ENCODE measurements at regions not wholly inside any gene's neighbourhood (a gene's known extent, or its start where the extent isn't known, plus 50 kb on each side); places are given as distances from the start of the nearest gene placed in this dataset.

DNA sequence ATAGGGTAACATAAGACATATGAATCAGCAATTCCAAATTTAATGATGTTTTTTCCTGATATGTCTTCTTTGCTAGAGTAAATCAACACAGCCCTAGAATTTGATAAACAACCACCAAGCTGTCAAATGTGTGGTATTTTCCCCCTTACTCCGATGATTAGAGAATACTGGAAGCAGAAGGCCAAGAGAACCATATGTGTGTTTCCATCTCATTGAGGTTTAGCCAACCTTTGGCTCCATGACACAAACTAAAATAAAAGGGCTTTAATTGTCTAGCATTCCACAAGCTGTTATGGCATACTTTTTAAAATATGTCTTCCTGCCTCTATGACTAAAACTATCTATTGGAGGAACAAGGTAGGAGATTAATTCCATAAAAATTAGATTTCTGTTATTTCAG, 1222.4 kb upstream of the AGA start:
- no peak overlapping the region for H2AK5ac ChIP-seq (ENCODE audit: low read depth, low read length)
- H2BK15ac ChIP-seq (ENCODE audit: low read length): no peak overlapping the region
- H3K18ac ChIP-seq (ENCODE audit: low read length): no peak overlapping the region
- H4K91ac ChIP-seq (ENCODE audit: low read depth, low read length, poor library complexity): no peak overlapping the region
- no peak overlapping the region for H4K8ac ChIP-seq (ENCODE audit: low read depth, low read length)
- no peak overlapping the region for H2BK120ac ChIP-seq (ENCODE audit: low read depth, low read length)
- no peak overlapping the region for H3K14ac ChIP-seq (ENCODE audit: low read length)
- no peaks in the 10 kb centered on the region for H3K79me1 ChIP-seq (ENCODE audit: low read depth, low read length)
- H3K27me3 ChIP-seq (ENCODE audit: control insufficient read depth in 3 of 3, insufficient read depth in 3 of 3, low read depth in 1 of 3, low read length in 3 of 3): no peaks in the 10 kb centered on the region
- H3K9ac ChIP-seq (ENCODE audit: low read depth, low read length, poor library complexity): no peak overlapping the region
- no CpG with 5 or more reads among the region's 1 CpG for WGBS, 2 donors (ENCODE audit: extremely low coverage in 2 of 2, insufficient read length in 2 of 2, insufficient replicate concordance in 1 of 2)
- H3K4me3 ChIP-seq (ENCODE audit: low read length in 2 of 2): no peak overlapping the region
- H3K36me3 ChIP-seq (replicated peaks in 1 of 2; ENCODE audit: control insufficient read depth in 2 of 2, insufficient read depth in 2 of 2, low read length in 2 of 2): no peaks in the 10 kb centered on the region
- no peaks in the 10 kb centered on the region for H3K9me3 ChIP-seq (replicated peaks in 1 of 2; ENCODE audit: control insufficient read depth in 2 of 2, insufficient read depth in 1 of 2, low read depth in 1 of 2, low read length in 2 of 2)
- H3K27ac ChIP-seq (replicated peaks; ENCODE audit: low read length): no peak overlapping the region
- no peak overlapping the region for H2BK5ac ChIP-seq (ENCODE audit: low read length)
- DNase-seq (ENCODE audit: low spot score): no peak
- no peak overlapping the region for H2BK12ac ChIP-seq (ENCODE audit: low read length)
- H3K4me2 ChIP-seq (ENCODE audit: insufficient read depth, low read length, poor library complexity, severe bottlenecking): no peak overlapping the region
- no peak overlapping the region for H2AFZ ChIP-seq (ENCODE audit: low read length)
- H3K4me1 ChIP-seq (ENCODE audit: control insufficient read depth in 2 of 2, insufficient read depth in 1 of 2, low read depth in 1 of 2, low read length in 2 of 2): no peaks in the 10 kb centered on the region
- H3K23ac ChIP-seq (ENCODE audit: low read depth, low read length, poor library complexity): no peak overlapping the region
- H3K4ac ChIP-seq (ENCODE audit: low read length): no peak overlapping the region

DNA sequence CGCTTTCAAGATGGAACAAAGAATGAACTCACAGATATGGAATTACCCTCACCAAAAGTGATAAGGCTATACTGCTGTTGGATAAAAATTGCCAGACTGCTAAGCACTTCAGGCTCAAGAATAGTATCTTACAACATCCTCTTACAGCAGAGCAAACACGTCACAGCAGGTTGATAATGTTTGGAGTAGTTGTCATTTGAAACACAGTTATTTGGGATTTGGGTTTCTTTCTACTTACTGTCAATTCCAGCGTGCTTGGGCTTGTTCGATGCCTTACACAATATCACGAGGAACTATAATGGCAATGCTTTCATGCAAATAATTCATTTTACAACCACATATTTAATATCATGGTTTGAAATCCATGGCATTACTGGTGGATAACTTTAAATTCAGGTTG, 1223.7 kb upstream of the AGA start:
- no peaks in the 10 kb centered on the region for H3K9me3 ChIP-seq (replicated peaks in 1 of 2; ENCODE audit: control insufficient read depth in 2 of 2, insufficient read depth in 1 of 2, low read depth in 1 of 2, low read length in 2 of 2)
- H3K23ac ChIP-seq (ENCODE audit: low read depth, low read length, poor library complexity): no peak overlapping the region
- no peak overlapping the region for H3K4me2 ChIP-seq (ENCODE audit: insufficient read depth, low read length, poor library complexity, severe bottlenecking)
- H3K18ac ChIP-seq (ENCODE audit: low read length): no peak overlapping the region
- no peak overlapping the region for H3K27ac ChIP-seq (replicated peaks; ENCODE audit: low read length)
- no peak overlapping the region for H2BK5ac ChIP-seq (ENCODE audit: low read length)
- DNase-seq (ENCODE audit: low spot score): no peak
- H4K91ac ChIP-seq (ENCODE audit: low read depth, low read length, poor library complexity): no peak overlapping the region
- H3K27me3 ChIP-seq (ENCODE audit: control insufficient read depth in 3 of 3, insufficient read depth in 3 of 3, low read depth in 1 of 3, low read length in 3 of 3): no peaks in the 10 kb centered on the region
- H3K14ac ChIP-seq (ENCODE audit: low read length): no peak overlapping the region
- no peaks in the 10 kb centered on the region for H3K36me3 ChIP-seq (replicated peaks in 1 of 2; ENCODE audit: control insufficient read depth in 2 of 2, insufficient read depth in 2 of 2, low read length in 2 of 2)
- no peak overlapping the region for H3K9ac ChIP-seq (ENCODE audit: low read depth, low read length, poor library complexity)
- H2BK12ac ChIP-seq (ENCODE audit: low read length): no peak overlapping the region
- no peak overlapping the region for H3K4me3 ChIP-seq (ENCODE audit: low read length in 2 of 2)
- H4K8ac ChIP-seq (ENCODE audit: low read depth, low read length): no peak overlapping the region
- WGBS, 2 donors (ENCODE audit: extremely low coverage in 2 of 2, insufficient read length in 2 of 2, insufficient replicate concordance in 1 of 2): no CpG with 5 or more reads among the region's 5 CpGs
- no peak overlapping the region for H2BK15ac ChIP-seq (ENCODE audit: low read length)
- no peak overlapping the region for H3K4ac ChIP-seq (ENCODE audit: low read length)
- no peak overlapping the region for H2AFZ ChIP-seq (ENCODE audit: low read length)
- H3K79me1 ChIP-seq (ENCODE audit: low read depth, low read length): no peaks in the 10 kb centered on the region
- no peak overlapping the region for H2BK120ac ChIP-seq (ENCODE audit: low read depth, low read length)
- no peaks in the 10 kb centered on the region for H3K4me1 ChIP-seq (ENCODE audit: control insufficient read depth in 2 of 2, insufficient read depth in 1 of 2, low read depth in 1 of 2, low read length in 2 of 2)
- no peak overlapping the region for H2AK5ac ChIP-seq (ENCODE audit: low read depth, low read length)

DNA sequence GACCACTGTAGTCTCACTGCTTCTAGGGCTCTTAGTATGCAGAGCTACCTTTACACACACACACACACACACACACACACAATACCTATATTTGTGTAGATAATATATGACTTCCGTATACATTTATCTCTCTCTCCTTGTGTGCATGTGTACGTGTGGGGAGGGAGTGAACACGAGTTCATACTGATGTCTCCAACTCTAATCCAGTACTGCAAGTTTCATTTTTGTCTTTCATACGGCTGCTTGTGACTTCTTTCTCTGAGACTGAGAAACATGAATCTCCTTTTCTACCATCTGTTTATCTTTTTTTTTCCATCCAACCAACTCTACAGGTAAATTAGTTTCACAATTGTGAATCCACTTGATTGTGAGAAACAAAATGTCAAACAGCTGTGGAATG, 1229.5 kb upstream of the AGA start:
- Histone ChIP-seq H3K4me2 (ENCODE audit: insufficient read depth, low read length, poor library complexity, severe bottlenecking) (no peak overlapping the region), H3K27ac (replicated peaks; ENCODE audit: low read length) (no peak overlapping the region), H3K79me1 (ENCODE audit: low read depth, low read length) (no peaks in the 10 kb centered on the region), H2BK5ac (ENCODE audit: low read length) (no peak overlapping the region), H3K14ac (ENCODE audit: low read length) (no peak overlapping the region), H3K4ac (ENCODE audit: low read length) (no peak overlapping the region), H3K23ac (ENCODE audit: low read depth, low read length, poor library complexity) (no peak overlapping the region), H3K27me3 (ENCODE audit: control insufficient read depth in 3 of 3, insufficient read depth in 3 of 3, low read depth in 1 of 3, low read length in 3 of 3) (no peaks in the 10 kb centered on the region), H3K18ac (ENCODE audit: low read length) (no peak overlapping the region), H2BK15ac (ENCODE audit: low read length) (no peak overlapping the region), H3K4me3 (ENCODE audit: low read length in 2 of 2) (no peak overlapping the region), H3K9ac (ENCODE audit: low read depth, low read length, poor library complexity) (no peak overlapping the region), H4K91ac (ENCODE audit: low read depth, low read length, poor library complexity) (no peak overlapping the region), H2AK5ac (ENCODE audit: low read depth, low read length) (no peak overlapping the region), H4K8ac (ENCODE audit: low read depth, low read length) (no peak overlapping the region), H2BK120ac (ENCODE audit: low read depth, low read length) (no peak overlapping the region), H3K4me1 (ENCODE audit: control insufficient read depth in 2 of 2, insufficient read depth in 1 of 2, low read depth in 1 of 2, low read length in 2 of 2) (no peaks in the 10 kb centered on the region), H3K36me3 (replicated peaks in 1 of 2; ENCODE audit: control insufficient read depth in 2 of 2, insufficient read depth in 2 of 2, low read length in 2 of 2) (no peaks in the 10 kb centered on the region), H2AFZ (ENCODE audit: low read length) (no peak overlapping the region), H3K9me3 (replicated peaks in 1 of 2; ENCODE audit: control insufficient read depth in 2 of 2, insufficient read depth in 1 of 2, low read depth in 1 of 2, low read length in 2 of 2) (no peaks in the 10 kb centered on the region), H2BK12ac (ENCODE audit: low read length) (no peak overlapping the region)
- WGBS, 2 donors (ENCODE audit: extremely low coverage in 2 of 2, insufficient read length in 2 of 2, insufficient replicate concordance in 1 of 2): no CpG with 5 or more reads among the region's 4 CpGs
- no peak for DNase-seq (ENCODE audit: low spot score)

DNA sequence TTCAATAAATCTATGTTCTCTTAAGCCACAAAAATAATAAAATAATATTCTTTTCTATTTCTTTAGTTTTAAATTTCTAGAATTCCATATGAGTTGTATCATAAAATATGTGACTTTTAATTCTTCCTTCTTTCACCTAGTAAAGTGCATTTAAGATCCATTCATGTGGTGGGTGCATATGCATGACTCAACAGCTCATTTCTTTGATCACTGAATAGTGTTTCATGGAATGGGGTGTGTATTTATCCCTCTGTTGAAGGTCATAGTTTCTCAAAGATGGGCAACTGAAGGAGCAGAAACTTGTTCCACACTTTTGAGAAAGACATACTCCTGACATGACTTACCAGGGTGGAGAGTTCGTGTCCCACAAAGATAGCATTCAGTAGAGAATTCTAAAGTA, 1230.3 kb upstream of the AGA start:
- H3K9me3 ChIP-seq (replicated peaks in 1 of 2; ENCODE audit: control insufficient read depth in 2 of 2, insufficient read depth in 1 of 2, low read depth in 1 of 2, low read length in 2 of 2): no peaks in the 10 kb centered on the region
- H2BK5ac ChIP-seq (ENCODE audit: low read length): no peak overlapping the region
- no CpG with 5 or more reads among the region's 1 CpG for WGBS, 2 donors (ENCODE audit: extremely low coverage in 2 of 2, insufficient read length in 2 of 2, insufficient replicate concordance in 1 of 2)
- H3K4me3 ChIP-seq (ENCODE audit: low read length in 2 of 2): no peak overlapping the region
- H3K4ac ChIP-seq (ENCODE audit: low read length): no peak overlapping the region
- H2AK5ac ChIP-seq (ENCODE audit: low read depth, low read length): no peak overlapping the region
- H2BK15ac ChIP-seq (ENCODE audit: low read length): no peak overlapping the region
- no peak overlapping the region for H4K91ac ChIP-seq (ENCODE audit: low read depth, low read length, poor library complexity)
- no peak overlapping the region for H3K9ac ChIP-seq (ENCODE audit: low read depth, low read length, poor library complexity)
- no peaks in the 10 kb centered on the region for H3K79me1 ChIP-seq (ENCODE audit: low read depth, low read length)
- no peak overlapping the region for H2AFZ ChIP-seq (ENCODE audit: low read length)
- no peaks in the 10 kb centered on the region for H3K27me3 ChIP-seq (ENCODE audit: control insufficient read depth in 3 of 3, insufficient read depth in 3 of 3, low read depth in 1 of 3, low read length in 3 of 3)
- no peak overlapping the region for H3K18ac ChIP-seq (ENCODE audit: low read length)
- H3K36me3 ChIP-seq (replicated peaks in 1 of 2; ENCODE audit: control insufficient read depth in 2 of 2, insufficient read depth in 2 of 2, low read length in 2 of 2): no peaks in the 10 kb centered on the region
- H2BK12ac ChIP-seq (ENCODE audit: low read length): no peak overlapping the region
- H3K27ac ChIP-seq (replicated peaks; ENCODE audit: low read length): no peak overlapping the region
- no peak overlapping the region for H3K4me2 ChIP-seq (ENCODE audit: insufficient read depth, low read length, poor library complexity, severe bottlenecking)
- H3K4me1 ChIP-seq (ENCODE audit: control insufficient read depth in 2 of 2, insufficient read depth in 1 of 2, low read depth in 1 of 2, low read length in 2 of 2): no peaks in the 10 kb centered on the region
- no peak overlapping the region for H3K14ac ChIP-seq (ENCODE audit: low read length)
- H3K23ac ChIP-seq (ENCODE audit: low read depth, low read length, poor library complexity): no peak overlapping the region
- H2BK120ac ChIP-seq (ENCODE audit: low read depth, low read length): no peak overlapping the region
- no peak overlapping the region for H4K8ac ChIP-seq (ENCODE audit: low read depth, low read length)
- no peak for DNase-seq (ENCODE audit: low spot score)

All from neuronal stem cell (in vitro differentiated cells).